Fibroblast of the aortic adventitia (primary cell): ENCODE measurements at regions not wholly inside any gene's neighbourhood (a gene's known extent, or its start where the extent isn't known, plus 50 kb on each side); places are given as distances from the start of the nearest gene placed in this dataset.
"Not testable (repeated sequence)": the region's sequence is repeated elsewhere in the genome, so short reads cannot be mapped to it uniquely, and the experiment has no call there.

ENCODE experiments used
- DNase-seq: peaks from one replicate; pipeline ENCODE4 v3.0.0-alpha.2; 2010; ENCODE audit warnings: low read depth
- H3K4me3 ChIP-seq: 2 replicates; pipeline ENCODE4 v1.5.1; 2011; ENCODE audit warnings: low read depth, mild to moderate bottlenecking, control low read depth, low read length, moderate library complexity
- CTCF ChIP-seq: IDR thresholded peaks from 2 replicates; pipeline ENCODE4 v1.5.1; 2011; ENCODE audit warnings: mild to moderate bottlenecking, low read length, control low read depth, inconsistent platforms; ENCODE audit not compliant: insufficient read depth

GRCh38 chr7:90061077-90061476 lies 93.2 kb upstream of the STEAP1 start:
- no peak overlapping the region for H3K4me3 ChIP-seq
- DNase-seq, result no peak
- no peak for TF ChIP-seq CTCF

GRCh38 chr7:90064370-90064769 lies 89.9 kb upstream of the STEAP1 start:
- no peak for DNase-seq
- H3K4me3 ChIP-seq, result no peak overlapping the region
- TF ChIP-seq CTCF, result no peak

GRCh38 chr7:90067171-90067570 lies 87.1 kb upstream of the STEAP1 start:
- TF ChIP-seq CTCF, result no peak
- H3K4me3 ChIP-seq, result no peak overlapping the region
- no peak for DNase-seq

- not testable (repeated sequence) for DNase-seq, H3K4me3 ChIP-seq
These were observed 84.0 kb upstream of the STEAP1 start for GRCh38 chr7:90070238-90070637.

GRCh38 chr7:90078921-90079320 lies 75.3 kb upstream of the STEAP1 start:
- no peak for DNase-seq
- TF ChIP-seq CTCF, result no peak
- H3K4me3 ChIP-seq, result no peak overlapping the region

- H3K4me3 ChIP-seq, result no peak overlapping the region
- no peak for TF ChIP-seq CTCF
- DNase-seq, result no peak
These were observed 72.6 kb upstream of the STEAP1 start for GRCh38 chr7:90081621-90082020.

GRCh38 chr7:90092506-90092905 lies 61.8 kb upstream of the STEAP1 start:
- H3K4me3 ChIP-seq, result no peak overlapping the region
- no peak for TF ChIP-seq CTCF
- DNase-seq, result no peak
